K562 (cell line): ENCODE measurements at regions not wholly inside any gene's neighbourhood (a gene's known extent, or its start where the extent isn't known, plus 50 kb on each side); places are given as distances from the start of the nearest gene placed in this dataset.
A peak's percentile ranks its signal among the peaks of the same experiment; 100 is the strongest.

Experiments used
- ATF3 ChIP-seq, 2 experiments: fragments of 450-650 bp in 1 of 2; sonication (generic) in 1 of 2; formaldehyde crosslinking in 1 of 2; IDR thresholded peaks in 1 of 2; conservative IDR thresholded peaks in 1 of 2; 2 replicates each; pipeline versions ENCODE4 v1.6.1 to v1.8.1; 2016 to 2023; ENCODE audit warnings: mild to moderate bottlenecking in 2 of 2, moderate library complexity in 2 of 2, inconsistent platforms in 1 of 2, missing genetic modification reagents in 1 of 2
- CREM ChIP-seq: IDR thresholded peaks from 2 replicates; pipeline ENCODE4 v1.6.1; 2014; ENCODE audit warnings: antibody characterized with exemption, low read depth
- DPF2 ChIP-seq: fragments of 450-650 bp; IDR thresholded peaks from 2 replicates; pipeline ENCODE4 v1.6.1; 2016
- HLTF ChIP-seq: fragments of 450-650 bp; IDR thresholded peaks from 2 replicates; pipeline ENCODE4 v1.6.1; 2016
- LCOR ChIP-seq: sonication (generic); formaldehyde crosslinking; IDR thresholded peaks from 2 replicates; pipeline ENCODE4 v1.8.0; 2022; ENCODE audit warnings: mild to moderate bottlenecking, missing genetic modification reagents
- PKNOX1 ChIP-seq: fragments of 450-650 bp; IDR thresholded peaks from 2 replicates; pipeline ENCODE4 v1.6.1; 2016
- TAF1 ChIP-seq: IDR thresholded peaks from 2 replicates; pipeline ENCODE4 v1.6.1; 2011; ENCODE audit warnings: mild to moderate bottlenecking, low read length, moderate library complexity; ENCODE audit not compliant: insufficient read depth, control insufficient read depth, severe bottlenecking; ENCODE audit errors: extremely low read depth
- TEAD4 ChIP-seq, 2 experiments: sonication (generic) in 1 of 2; formaldehyde crosslinking in 1 of 2; IDR thresholded peaks; 2 replicates each; pipeline versions ENCODE4 v1.6.1 to v1.8.0; 2012 to 2022; ENCODE audit warnings: borderline replicate concordance in 1 of 2, inconsistent platforms in 1 of 2, low read length in 1 of 2, mild to moderate bottlenecking in 1 of 2, missing genetic modification reagents in 1 of 2
- TOE1 ChIP-seq, 2 experiments: fragments of 450-650 bp in 1 of 2; sonication (generic) in 1 of 2; formaldehyde crosslinking in 1 of 2; IDR thresholded peaks; 2 replicates each; pipeline versions ENCODE4 v1.7.1 to v1.8.0; 2016 to 2022; ENCODE audit warnings: borderline replicate concordance in 2 of 2, mild to moderate bottlenecking in 2 of 2, antibody characterized with exemption in 1 of 2, inconsistent platforms in 1 of 2, low read depth in 1 of 2, missing genetic modification reagents in 1 of 2, moderate library complexity in 1 of 2
- ZNF277 ChIP-seq: fragments of 250-450 bp; sonication (Bioruptor Pico); IDR thresholded peaks from 2 replicates; pipeline ENCODE4 v1.8.0; 2022; ENCODE audit warnings: inconsistent platforms, mild to moderate bottlenecking, moderate library complexity, borderline replicate concordance
- ZNF431 ChIP-seq: sonication (generic); formaldehyde crosslinking; IDR thresholded peaks from 2 replicates; pipeline ENCODE4 v1.8.0; 2022; ENCODE audit warnings: mild to moderate bottlenecking, missing genetic modification reagents
- ZNF583 ChIP-seq: fragments of 250-450 bp; sonication (Bioruptor Pico); IDR thresholded peaks from 2 replicates; pipeline ENCODE4 v1.4.0; 2020
- ZNF586 ChIP-seq: fragments of 450-650 bp; formaldehyde crosslinking; conservative IDR thresholded peaks from 2 replicates; pipeline ENCODE4 v1.4.0; 2020; ENCODE audit warnings: mild to moderate bottlenecking, moderate library complexity
- ZNF589 ChIP-seq: fragments of 200-800 bp; sonication (Bioruptor generic); IDR thresholded peaks from 2 replicates; pipeline ENCODE4 v1.6.1; 2016; ENCODE audit warnings: low read depth, missing genetic modification characterization, missing compliant biosample characterization
- TF ChIP-seq, protein P1 (sequence below): sonication (generic); formaldehyde crosslinking; IDR thresholded peaks from 2 replicates; pipeline ENCODE4 v1.8.1; 2023; ENCODE audit warnings: mild to moderate bottlenecking, missing genetic modification reagents

GRCh38 chr17:33874617-33875060, 380.4 kb upstream of the CCL2 start (continued):
- TF ChIP-seq ZNF431 (CRISPR knock-in tag) (no peak), CREM (0 out of 2 replicates have a peak, but pooled peaks have one; percentile 6), ZNF277 (CRISPR knock-in tag) (no peak), TEAD4 (IDR thresholded peaks at IDR 0.05; ENCODE audit: low read length) (peak; percentile 78), TEAD4 (CRISPR knock-in tag; IDR thresholded peaks at IDR 0.05; ENCODE audit: borderline replicate concordance) (no peak), TAF1 (no peak), TOE1 (IDR thresholded peaks at IDR 0.05; ENCODE audit: borderline replicate concordance) (peak; percentile 80), TOE1 (CRISPR knock-in tag; IDR thresholded peaks at IDR 0.05; ENCODE audit: borderline replicate concordance, low read depth) (no peak), ZNF586 (CRISPR knock-in tag) (no peak), PKNOX1 (peak; percentile 62), HLTF (peak; percentile 85), LCOR (0 out of 2 replicates have a peak, but pooled peaks have one; percentile 45), ZNF589 (CRISPR knock-in tag) (0 out of 2 replicates have a peak, but pooled peaks have one; percentile 27), DPF2 (peak; percentile 83), ATF3 (IDR thresholded peaks at IDR 0.05) (peak; percentile 11; the same call in 1 of the 2 replicates), ATF3 (CRISPR knock-in tag; conservative IDR thresholded peaks at IDR 0.05) (no peak), ZNF583 (peak; percentile 67; the same call in 1 of the 2 replicates)
- TF ChIP-seq, protein P1, sequence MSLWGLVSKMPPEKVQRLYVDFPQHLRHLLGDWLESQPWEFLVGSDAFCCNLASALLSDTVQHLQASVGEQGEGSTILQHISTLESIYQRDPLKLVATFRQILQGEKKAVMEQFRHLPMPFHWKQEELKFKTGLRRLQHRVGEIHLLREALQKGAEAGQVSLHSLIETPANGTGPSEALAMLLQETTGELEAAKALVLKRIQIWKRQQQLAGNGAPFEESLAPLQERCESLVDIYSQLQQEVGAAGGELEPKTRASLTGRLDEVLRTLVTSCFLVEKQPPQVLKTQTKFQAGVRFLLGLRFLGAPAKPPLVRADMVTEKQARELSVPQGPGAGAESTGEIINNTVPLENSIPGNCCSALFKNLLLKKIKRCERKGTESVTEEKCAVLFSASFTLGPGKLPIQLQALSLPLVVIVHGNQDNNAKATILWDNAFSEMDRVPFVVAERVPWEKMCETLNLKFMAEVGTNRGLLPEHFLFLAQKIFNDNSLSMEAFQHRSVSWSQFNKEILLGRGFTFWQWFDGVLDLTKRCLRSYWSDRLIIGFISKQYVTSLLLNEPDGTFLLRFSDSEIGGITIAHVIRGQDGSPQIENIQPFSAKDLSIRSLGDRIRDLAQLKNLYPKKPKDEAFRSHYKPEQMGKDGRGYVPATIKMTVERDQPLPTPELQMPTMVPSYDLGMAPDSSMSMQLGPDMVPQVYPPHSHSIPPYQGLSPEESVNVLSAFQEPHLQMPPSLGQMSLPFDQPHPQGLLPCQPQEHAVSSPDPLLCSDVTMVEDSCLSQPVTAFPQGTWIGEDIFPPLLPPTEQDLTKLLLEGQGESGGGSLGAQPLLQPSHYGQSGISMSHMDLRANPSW (CRISPR knock-in tag) = peak; percentile 15; the same call in 1 of the 2 replicates
